ENCODE measurements at regions not wholly inside any gene's neighbourhood (a gene's known extent, or its start where the extent isn't known, plus 50 kb on each side); places are given as distances from the start of the nearest gene placed in this dataset.

DNA sequence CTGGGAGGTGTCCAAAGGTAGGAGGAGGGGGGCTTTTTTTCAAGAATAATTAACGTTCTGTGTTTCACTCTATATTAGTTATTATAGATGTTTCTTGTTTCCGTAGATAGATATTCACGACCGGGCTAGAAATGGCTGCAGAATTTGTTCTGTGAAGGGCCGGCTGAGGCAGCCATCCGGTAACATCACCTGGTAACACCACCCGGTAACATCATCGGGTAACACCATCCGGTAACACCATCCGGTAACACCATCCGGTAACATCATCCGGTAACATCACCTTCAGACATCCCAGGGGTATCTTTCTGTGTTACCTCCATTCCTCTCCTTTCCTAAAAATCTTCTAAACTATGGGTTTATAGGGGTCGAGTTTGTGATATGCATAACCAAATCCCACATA lies 1336.7 kb upstream of the TMEM132C start:
- POLR2A ChIA-PET, result no interaction called here
- SMC1A ChIA-PET (ENCODE audit: uncharacterized antibody, unreplicated experiment), result no interaction called here
- FAIRE-seq (no peak), DNase-seq (ENCODE audit: low read depth, low spot score) (no peak), ATAC-seq (no peak)
- CTCF ChIA-PET, result no interaction called here
- Histone ChIP-seq H3K4me3 (no peak overlapping the region), H3K27ac (ENCODE audit: control insufficient read depth, insufficient read depth) (no peak overlapping the region), H2AFZ (ENCODE audit: control insufficient read depth, low read depth, low read length) (no peak overlapping the region), H3K9me3 (replicated peaks; ENCODE audit: control insufficient read depth, insufficient read depth, low read length) (no peaks in the 10 kb centered on the region), H3K9ac (ENCODE audit: control insufficient read depth, insufficient read depth, low read length) (no peak overlapping the region), H3K36me3 (ENCODE audit: control insufficient read depth in 2 of 2, insufficient read depth in 2 of 2, low read length in 1 of 2) (no peaks in the 10 kb centered on the region), H3K79me2 (ENCODE audit: control insufficient read depth, insufficient read depth, low read length) (no peaks in the 10 kb centered on the region), H3K4me2 (ENCODE audit: control insufficient read depth, insufficient read depth) (no peak overlapping the region), H4K20me1 (ENCODE audit: control insufficient read depth, insufficient read depth) (no peaks in the 10 kb centered on the region), H3K4me1 (ENCODE audit: control insufficient read depth, insufficient read depth, low read length) (no peaks in the 10 kb centered on the region), H3K27me3 (replicated peaks in 1 of 2; ENCODE audit: control insufficient read depth in 2 of 2, insufficient read depth in 2 of 2, low read length in 1 of 2) (no peaks in the 10 kb centered on the region)
- in situ Hi-C loops (cut with MboI), result no loop called here
- no TSS peak for BruUV-seq (replicated peaks)
- RAD21 ChIA-PET (ENCODE audit: unreplicated experiment), result no interaction called here
- 59% methylated on average over 13 of the region's 13 CpGs for WGBS (ENCODE audit: insufficient coverage, insufficient replicate concordance, low lambda C conversion rate, missing lambda C conversion rate)
- intact Hi-C loops (cut with micrococcal nuclease; ENCODE audit: unreplicated experiment), result no loop called here
- TF ChIP-seq PML (IDR thresholded peaks at IDR 0.05; ENCODE audit: low read length) (no peak), TBL1XR1 (IDR thresholded peaks at IDR 0.05; ENCODE audit: low read depth, low read length) (no peak), SPI1 (IDR thresholded peaks at IDR 0.05; ENCODE audit: borderline replicate concordance, insufficient read depth, low read depth, low read length) (no peak), YBX1 (IDR thresholded peaks at IDR 0.05) (no peak), ZNF207 (IDR thresholded peaks at IDR 0.05; ENCODE audit: borderline replicate concordance) (no peak), POLR2A (IDR thresholded peaks at IDR 0.05; ENCODE audit: low read depth, low read length) (no peak), PAX5 (IDR thresholded peaks at IDR 0.05; ENCODE audit: borderline replicate concordance, low read depth, low read length) (no peak), SREBF2 (IDR thresholded peaks at IDR 0.05; ENCODE audit: low read length) (no peak), WRNIP1 (IDR thresholded peaks at IDR 0.05; ENCODE audit: borderline replicate concordance, low read depth, low read length) (no peak), FOXM1 (IDR thresholded peaks at IDR 0.05; ENCODE audit: low read depth, low read length) (no peak), ASH2L (IDR thresholded peaks at IDR 0.05; ENCODE audit: borderline replicate concordance, low read depth) (no peak), NR2F1 (conservative IDR thresholded peaks at IDR 0.05) (no peak), SUZ12 (IDR thresholded peaks at IDR 0.05; ENCODE audit: unreplicated experiment) (no peak), POU2F2 (IDR thresholded peaks at IDR 0.05; ENCODE audit: borderline replicate concordance, low read depth, low read length) (no peak), NBN (IDR thresholded peaks at IDR 0.05) (no peak), MEF2B (IDR thresholded peaks at IDR 0.05; ENCODE audit: partially characterized antibody, poor library complexity, severe bottlenecking) (no peak)
- TF ChIP-seq, protein P1, sequence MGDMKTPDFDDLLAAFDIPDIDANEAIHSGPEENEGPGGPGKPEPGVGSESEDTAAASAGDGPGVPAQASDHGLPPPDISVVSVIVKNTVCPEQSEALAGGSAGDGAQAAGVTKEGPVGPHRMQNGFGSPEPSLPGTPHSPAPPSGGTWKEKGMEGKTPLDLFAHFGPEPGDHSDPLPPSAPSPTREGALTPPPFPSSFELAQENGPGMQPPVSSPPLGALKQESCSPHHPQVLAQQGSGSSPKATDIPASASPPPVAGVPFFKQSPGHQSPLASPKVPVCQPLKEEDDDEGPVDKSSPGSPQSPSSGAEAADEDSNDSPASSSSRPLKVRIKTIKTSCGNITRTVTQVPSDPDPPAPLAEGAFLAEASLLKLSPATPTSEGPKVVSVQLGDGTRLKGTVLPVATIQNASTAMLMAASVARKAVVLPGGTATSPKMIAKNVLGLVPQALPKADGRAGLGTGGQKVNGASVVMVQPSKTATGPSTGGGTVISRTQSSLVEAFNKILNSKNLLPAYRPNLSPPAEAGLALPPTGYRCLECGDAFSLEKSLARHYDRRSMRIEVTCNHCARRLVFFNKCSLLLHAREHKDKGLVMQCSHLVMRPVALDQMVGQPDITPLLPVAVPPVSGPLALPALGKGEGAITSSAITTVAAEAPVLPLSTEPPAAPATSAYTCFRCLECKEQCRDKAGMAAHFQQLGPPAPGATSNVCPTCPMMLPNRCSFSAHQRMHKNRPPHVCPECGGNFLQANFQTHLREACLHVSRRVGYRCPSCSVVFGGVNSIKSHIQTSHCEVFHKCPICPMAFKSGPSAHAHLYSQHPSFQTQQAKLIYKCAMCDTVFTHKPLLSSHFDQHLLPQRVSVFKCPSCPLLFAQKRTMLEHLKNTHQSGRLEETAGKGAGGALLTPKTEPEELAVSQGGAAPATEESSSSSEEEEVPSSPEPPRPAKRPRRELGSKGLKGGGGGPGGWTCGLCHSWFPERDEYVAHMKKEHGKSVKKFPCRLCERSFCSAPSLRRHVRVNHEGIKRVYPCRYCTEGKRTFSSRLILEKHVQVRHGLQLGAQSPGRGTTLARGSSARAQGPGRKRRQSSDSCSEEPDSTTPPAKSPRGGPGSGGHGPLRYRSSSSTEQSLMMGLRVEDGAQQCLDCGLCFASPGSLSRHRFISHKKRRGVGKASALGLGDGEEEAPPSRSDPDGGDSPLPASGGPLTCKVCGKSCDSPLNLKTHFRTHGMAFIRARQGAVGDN (IDR thresholded peaks at IDR 0.05), result no peak
- TF ChIP-seq, protein P2, sequence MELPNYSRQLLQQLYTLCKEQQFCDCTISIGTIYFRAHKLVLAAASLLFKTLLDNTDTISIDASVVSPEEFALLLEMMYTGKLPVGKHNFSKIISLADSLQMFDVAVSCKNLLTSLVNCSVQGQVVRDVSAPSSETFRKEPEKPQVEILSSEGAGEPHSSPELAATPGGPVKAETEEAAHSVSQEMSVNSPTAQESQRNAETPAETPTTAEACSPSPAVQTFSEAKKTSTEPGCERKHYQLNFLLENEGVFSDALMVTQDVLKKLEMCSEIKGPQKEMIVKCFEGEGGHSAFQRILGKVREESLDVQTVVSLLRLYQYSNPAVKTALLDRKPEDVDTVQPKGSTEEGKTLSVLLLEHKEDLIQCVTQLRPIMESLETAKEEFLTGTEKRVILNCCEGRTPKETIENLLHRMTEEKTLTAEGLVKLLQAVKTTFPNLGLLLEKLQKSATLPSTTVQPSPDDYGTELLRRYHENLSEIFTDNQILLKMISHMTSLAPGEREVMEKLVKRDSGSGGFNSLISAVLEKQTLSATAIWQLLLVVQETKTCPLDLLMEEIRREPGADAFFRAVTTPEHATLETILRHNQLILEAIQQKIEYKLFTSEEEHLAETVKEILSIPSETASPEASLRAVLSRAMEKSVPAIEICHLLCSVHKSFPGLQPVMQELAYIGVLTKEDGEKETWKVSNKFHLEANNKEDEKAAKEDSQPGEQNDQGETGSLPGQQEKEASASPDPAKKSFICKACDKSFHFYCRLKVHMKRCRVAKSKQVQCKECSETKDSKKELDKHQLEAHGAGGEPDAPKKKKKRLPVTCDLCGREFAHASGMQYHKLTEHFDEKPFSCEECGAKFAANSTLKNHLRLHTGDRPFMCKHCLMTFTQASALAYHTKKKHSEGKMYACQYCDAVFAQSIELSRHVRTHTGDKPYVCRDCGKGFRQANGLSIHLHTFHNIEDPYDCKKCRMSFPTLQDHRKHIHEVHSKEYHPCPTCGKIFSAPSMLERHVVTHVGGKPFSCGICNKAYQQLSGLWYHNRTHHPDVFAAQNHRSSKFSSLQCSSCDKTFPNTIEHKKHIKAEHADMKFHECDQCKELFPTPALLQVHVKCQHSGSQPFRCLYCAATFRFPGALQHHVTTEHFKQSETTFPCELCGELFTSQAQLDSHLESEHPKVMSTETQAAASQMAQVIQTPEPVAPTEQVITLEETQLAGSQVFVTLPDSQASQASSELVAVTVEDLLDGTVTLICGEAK (IDR thresholded peaks at IDR 0.05; ENCODE audit: borderline replicate concordance), result no peak
